H1 (cell line): ENCODE measurements at regions not wholly inside any gene's neighbourhood (a gene's known extent, or its start where the extent isn't known, plus 50 kb on each side); places are given as distances from the start of the nearest gene placed in this dataset.
A peak's percentile ranks its signal among the peaks of the same experiment; 100 is the strongest.

ENCODE experiments used
- CTCF ChIA-PET: fragments of 300-600 bp; sonication (Branson Sonifier 250); formaldehyde crosslinking; loops from one replicate; lab custom pipeline; 2021; ENCODE audit not compliant: partially characterized antibody; lab: Charles Lee
- POLR2A ChIA-PET: fragments of 300-600 bp; sonication (Branson Sonifier 250); formaldehyde crosslinking; loops from one replicate; lab custom pipeline; 2021; ENCODE audit warnings: inconsistent platforms; ENCODE audit not compliant: partially characterized antibody; lab: Charles Lee
- DNase-seq, 2 experiments: peaks; one replicate each; pipeline versions ENCODE4 v3.0.0 to v3.0.0-alpha.2; 2010 to 2022; ENCODE audit warnings: low spot score in 2 of 2, low read depth in 1 of 2, mixed read lengths in 1 of 2
- FAIRE-seq: peaks from 2 replicates; lab custom pipeline; 2011; peaks lifted over from hg19 to GRCh38; lab: Jason Lieb, UNC
- H2AFZ ChIP-seq: 2 replicates; pipeline ENCODE4 v1.8.1; 2012; ENCODE audit warnings: low read length, inconsistent platforms
- H2AK5ac ChIP-seq: 2 replicates; pipeline ENCODE4 v1.6.1; 2013; ENCODE audit warnings: low read depth, low read length
- H2BK120ac ChIP-seq: replicated peaks from 2 replicates; pipeline ENCODE3; 2013; ENCODE audit warnings: low read depth, low read length, inconsistent platforms
- H2BK12ac ChIP-seq: 2 replicates; pipeline ENCODE4 v1.6.1; 2013; ENCODE audit warnings: low read depth, low read length
- H2BK15ac ChIP-seq: 2 replicates; pipeline ENCODE4 v1.6.1; 2013; ENCODE audit warnings: low read length
- H2BK20ac ChIP-seq: 2 replicates; pipeline ENCODE4 v1.6.1; 2013; ENCODE audit warnings: low read length
- H2BK5ac ChIP-seq: 2 replicates; pipeline ENCODE4 v1.6.1; 2013; ENCODE audit warnings: low read depth, low read length
- H3K14ac ChIP-seq: 2 replicates; pipeline ENCODE4 v1.6.1; 2013; ENCODE audit warnings: inconsistent platforms; ENCODE audit not compliant: insufficient read length
- H3K18ac ChIP-seq: 2 replicates; pipeline ENCODE4 v1.6.1; 2013; ENCODE audit warnings: low read length; ENCODE audit errors: extremely low read depth
- H3K23ac ChIP-seq: 2 replicates; pipeline ENCODE4 v1.6.1; 2013; ENCODE audit warnings: inconsistent platforms; ENCODE audit not compliant: insufficient read length
- H3K23me2 ChIP-seq: 2 replicates; pipeline ENCODE4 v1.6.1; 2013; ENCODE audit warnings: low read depth, low read length
- H3K27ac ChIP-seq: 2 replicates; pipeline ENCODE4 v1.6.1; 2011; ENCODE audit warnings: low read depth, low read length, inconsistent platforms
- H3K27me3 ChIP-seq, 4 experiments: replicated peaks in 1 of 4; 1 replicate in 1 of 4; 2 replicates in 3 of 4; pipeline versions ENCODE4 v1.6.1 to v1.8.1; 2011 to 2013; ENCODE audit warnings: low read length in 3 of 4, mild to moderate bottlenecking in 3 of 4, inconsistent platforms in 2 of 4, mixed read lengths in 2 of 4, moderate library complexity in 1 of 4; ENCODE audit not compliant: control insufficient read depth in 3 of 4, insufficient read depth in 3 of 4; ENCODE audit errors: extremely low read depth in 1 of 4
- H3K36me3 ChIP-seq, 4 experiments: 2 replicates each; pipeline versions ENCODE4 v1.6.1 to v1.8.1; 2011 to 2013; ENCODE audit warnings: mild to moderate bottlenecking in 4 of 4, low read length in 3 of 4, moderate library complexity in 2 of 4, control low read depth in 1 of 4, inconsistent platforms in 1 of 4; ENCODE audit not compliant: insufficient read depth in 4 of 4, control insufficient read depth in 2 of 4
- H3K4ac ChIP-seq: replicated peaks from 2 replicates; pipeline ENCODE3; 2013; ENCODE audit warnings: low read length, low read depth, mixed read lengths, inconsistent platforms; ENCODE audit not compliant: insufficient read length
- H3K4me1 ChIP-seq, 4 experiments: replicated peaks in 1 of 4; 1 replicate in 1 of 4; 2 replicates in 3 of 4; pipeline versions ENCODE4 v1.6.1 to v1.8.1; 2011 to 2013; ENCODE audit warnings: low read length in 3 of 4, inconsistent platforms in 2 of 4, mixed read lengths in 1 of 4; ENCODE audit not compliant: insufficient read depth in 4 of 4, control insufficient read depth in 3 of 4
- H3K4me2 ChIP-seq, 2 experiments: 2 replicates each; pipeline versions ENCODE4 v1.6.1 to v1.8.1; 2011 to 2013; ENCODE audit warnings: low read depth in 2 of 2, low read length in 2 of 2, control low read depth in 1 of 2, inconsistent platforms in 1 of 2, mild to moderate bottlenecking in 1 of 2; ENCODE audit not compliant: insufficient read depth in 1 of 2
- H3K4me3 ChIP-seq, 4 experiments: fragments of 200-600, 300-600 bp in 1 of 4; sonication (generic), shearing (Covaris generic), sonication (Bioruptor Twin) in 1 of 4; 2 replicates each; pipeline versions ENCODE4 v1.5.1 to v1.8.1; 2011 to 2016; ENCODE audit warnings: low read length in 4 of 4, low read depth in 3 of 4, control low read depth in 2 of 4, inconsistent platforms in 2 of 4, mild to moderate bottlenecking in 2 of 4, mixed read lengths in 1 of 4, moderate library complexity in 1 of 4; ENCODE audit not compliant: insufficient read depth in 2 of 4; ENCODE audit errors: extremely low read depth in 1 of 4
- H3K56ac ChIP-seq: replicated peaks from 2 replicates; pipeline ENCODE3; 2013; ENCODE audit warnings: low read depth, mild to moderate bottlenecking, mixed read lengths, low read length, inconsistent platforms; ENCODE audit not compliant: insufficient read length
- H3K79me1 ChIP-seq: 2 replicates; pipeline ENCODE4 v1.6.1; 2013; ENCODE audit warnings: low read depth, low read length, control low read depth
- H3K79me2 ChIP-seq, 2 experiments: 2 replicates each; pipeline versions ENCODE4 v1.6.1 to v1.8.1; 2012 to 2013; ENCODE audit warnings: low read length in 2 of 2, mild to moderate bottlenecking in 2 of 2, inconsistent platforms in 1 of 2; ENCODE audit not compliant: insufficient read depth in 2 of 2, control insufficient read depth in 1 of 2
- H3K9ac ChIP-seq, 4 experiments: replicated peaks in 1 of 4; 1 replicate in 1 of 4; 2 replicates in 3 of 4; pipeline versions ENCODE4 v1.6.1 to v1.8.1; 2011 to 2013; ENCODE audit warnings: low read depth in 3 of 4, low read length in 3 of 4, control low read depth in 2 of 4, mild to moderate bottlenecking in 2 of 4, moderate library complexity in 2 of 4, inconsistent platforms in 1 of 4; ENCODE audit errors: extremely low read depth in 1 of 4
- H3K9me3 ChIP-seq, 2 experiments: 2 replicates each; pipeline versions ENCODE4 v1.6.1 to v1.8.1; 2012 to 2013; ENCODE audit warnings: mild to moderate bottlenecking in 2 of 2, moderate library complexity in 2 of 2, control low read depth in 1 of 2, inconsistent platforms in 1 of 2, low read depth in 1 of 2, low read length in 1 of 2, mixed read lengths in 1 of 2; ENCODE audit not compliant: insufficient read depth in 2 of 2
- H4K20me1 ChIP-seq, 2 experiments: replicated peaks in 1 of 2; 2 replicates each; pipeline versions ENCODE3 to v1.8.1; 2011 to 2013; ENCODE audit warnings: inconsistent platforms in 2 of 2, low read length in 2 of 2, mild to moderate bottlenecking in 1 of 2; ENCODE audit not compliant: insufficient read depth in 2 of 2, control insufficient read depth in 1 of 2
- H4K5ac ChIP-seq: 2 replicates; pipeline ENCODE4 v1.6.1; 2013; ENCODE audit warnings: low read length, low read depth, mixed read lengths, inconsistent platforms; ENCODE audit not compliant: insufficient read length
- H4K8ac ChIP-seq: 2 replicates; pipeline ENCODE4 v1.8.0; 2013; ENCODE audit warnings: mild to moderate bottlenecking, moderate library complexity, low read length, inconsistent platforms; ENCODE audit not compliant: insufficient read depth; ENCODE audit errors: extremely low read depth
- H4K91ac ChIP-seq: replicated peaks from 2 replicates; pipeline ENCODE3; 2013; ENCODE audit warnings: low read length, mixed read lengths, inconsistent platforms; ENCODE audit not compliant: insufficient read length
- ATF3 ChIP-seq: IDR thresholded peaks from 2 replicates; pipeline ENCODE4 v1.6.1; 2011; ENCODE audit warnings: low read depth, mild to moderate bottlenecking, low read length; ENCODE audit not compliant: insufficient read depth
- RAD21 ChIP-seq, 2 experiments: IDR thresholded peaks in 1 of 2; conservative IDR thresholded peaks in 1 of 2; 2 replicates each; pipeline ENCODE4 v1.6.1; 2011; ENCODE audit warnings: low read depth in 2 of 2, low read length in 2 of 2, improper control_type of control experiment in 1 of 2, inconsistent platforms in 1 of 2, mild to moderate bottlenecking in 1 of 2, moderate library complexity in 1 of 2

- peak in 1 of 2 experiments; percentile 8; a peak in 1 of 4 replicates for TF ChIP-seq RAD21 (IDR thresholded peaks at IDR 0.05 in 1 of 2, conservative IDR thresholded peaks at IDR 0.05 in 1 of 2; ENCODE audit: low read depth in 2 of 2, low read length in 2 of 2)
- TF ChIP-seq ATF3: no peak
- DNase-seq (no peak), FAIRE-seq (no peak)
- Histone ChIP-seq H3K79me2 (peaks cover 3 to 38% of the 10 kb centered on the region in 2 experiments; a peak in 3 of 4 replicates), H4K8ac (no peak overlapping the region), H3K79me1 (peaks cover 2% of the 10 kb centered on the region), H3K9me3 (no peaks in the 10 kb centered on the region), H3K9ac (no peak overlapping the region), H2BK20ac (no peak overlapping the region), H2BK15ac (no peak overlapping the region), H3K4me3 (no peak overlapping the region), H2AFZ (no peak overlapping the region), H3K23ac (no peak overlapping the region), H4K5ac (peak overlapping the region; percentile 29), H3K27me3 (no peaks in the 10 kb centered on the region), H4K91ac (no peak overlapping the region), H2BK12ac (no peak overlapping the region; the same call in 1 of the 2 replicates), H3K23me2 (no peaks in the 10 kb centered on the region), H2AK5ac (no peak overlapping the region), H3K4me2 (no peak overlapping the region), H3K56ac (no peak overlapping the region), H3K36me3 (no peaks in the 10 kb centered on the region), H2BK120ac (peak overlapping the region; percentile 72), H3K4ac (no peak overlapping the region), H3K4me1 (peaks cover 0 to 6% (median 2%) of the 10 kb centered on the region in 4 experiments; a peak in 4 of 7 replicates), H3K27ac (no peak overlapping the region), H3K18ac (no peak overlapping the region), H4K20me1 (no peaks in the 10 kb centered on the region), H3K14ac (no peak overlapping the region), H2BK5ac (no peak overlapping the region)
- ChIA-PET CTCF (interaction anchor here (0.9 to 1.5 kb wide), 8 partner anchors 14 to 101 kb away, joined by 3 to 5 read pairs (median 4); no protein-coding TSS in a partner anchor), POLR2A (interaction anchor here (0.8 to 2.1 kb wide), 4 partner anchors 13 to 90 kb away, joined by 3 to 7 read pairs (median 4); no protein-coding TSS in a partner anchor)
These were observed 98.6 kb downstream of the LARP7 start for GRCh38 chr4:112735474-112735951.
